Stimulated activated CD4-positive, alpha-beta T cell treated with anti-CD3 and anti-CD28 coated beads, Interleukin-1b, Interleukin-23, amount 100 ng/mL, for 24 hours (primary cell): ENCODE measurements at regions not wholly inside any gene's neighbourhood (a gene's known extent, or its start where the extent isn't known, plus 50 kb on each side); places are given as distances from the start of the nearest gene placed in this dataset.
"Not testable (repeated sequence)": the region's sequence is repeated elsewhere in the genome, so short reads cannot be mapped to it uniquely, and the experiment has no call there.

Experiments used
- DNase-seq, 4 experiments: peaks; one replicate each; pipeline ENCODE4 v3.0.0-alpha.2; 2020; ENCODE audit warnings: low read depth in 4 of 4, low spot score in 1 of 4

DNA sequence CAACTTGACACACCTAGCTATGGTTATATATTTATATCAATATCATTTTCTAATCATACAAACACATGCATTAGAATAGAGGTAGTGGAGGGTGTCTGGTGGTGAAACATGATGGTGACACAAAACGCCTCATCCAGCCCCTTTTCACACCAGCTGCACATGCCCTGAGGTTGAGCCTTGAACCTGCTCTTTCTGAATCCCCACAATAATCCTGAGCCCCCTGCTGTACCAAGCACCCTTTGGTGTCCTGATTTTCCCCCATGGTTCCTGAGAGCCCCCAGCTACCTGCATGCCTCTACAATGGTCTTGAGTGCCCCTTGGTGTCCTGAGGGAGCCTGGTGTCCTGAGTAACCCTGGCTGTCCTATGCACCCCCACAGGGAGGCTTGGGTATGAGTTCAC is 840.6 kb downstream of the TMEM121 start:
- not testable (repeated sequence) for DNase-seq

DNA sequence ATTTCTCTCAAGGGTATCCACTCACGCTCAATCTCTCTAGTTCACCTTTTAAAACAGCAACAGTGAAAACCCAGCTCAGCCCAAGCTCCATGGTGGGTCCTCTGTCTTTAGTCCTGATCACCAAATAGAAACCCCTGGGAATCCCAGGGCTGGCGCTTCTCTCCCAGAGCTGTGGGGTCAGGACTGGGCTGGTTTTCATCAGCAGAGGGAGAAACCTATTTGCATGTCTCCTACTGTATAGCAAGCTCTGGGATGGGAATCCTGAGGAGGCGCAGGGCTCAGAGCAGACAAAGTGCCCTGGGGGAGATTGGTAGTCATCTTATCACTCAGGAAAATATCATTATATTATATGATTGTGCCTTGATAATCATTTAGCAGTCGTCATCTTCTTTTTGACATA is 843.1 kb downstream of the TMEM121 start:
- DNase-seq: not testable (repeated sequence)

DNA sequence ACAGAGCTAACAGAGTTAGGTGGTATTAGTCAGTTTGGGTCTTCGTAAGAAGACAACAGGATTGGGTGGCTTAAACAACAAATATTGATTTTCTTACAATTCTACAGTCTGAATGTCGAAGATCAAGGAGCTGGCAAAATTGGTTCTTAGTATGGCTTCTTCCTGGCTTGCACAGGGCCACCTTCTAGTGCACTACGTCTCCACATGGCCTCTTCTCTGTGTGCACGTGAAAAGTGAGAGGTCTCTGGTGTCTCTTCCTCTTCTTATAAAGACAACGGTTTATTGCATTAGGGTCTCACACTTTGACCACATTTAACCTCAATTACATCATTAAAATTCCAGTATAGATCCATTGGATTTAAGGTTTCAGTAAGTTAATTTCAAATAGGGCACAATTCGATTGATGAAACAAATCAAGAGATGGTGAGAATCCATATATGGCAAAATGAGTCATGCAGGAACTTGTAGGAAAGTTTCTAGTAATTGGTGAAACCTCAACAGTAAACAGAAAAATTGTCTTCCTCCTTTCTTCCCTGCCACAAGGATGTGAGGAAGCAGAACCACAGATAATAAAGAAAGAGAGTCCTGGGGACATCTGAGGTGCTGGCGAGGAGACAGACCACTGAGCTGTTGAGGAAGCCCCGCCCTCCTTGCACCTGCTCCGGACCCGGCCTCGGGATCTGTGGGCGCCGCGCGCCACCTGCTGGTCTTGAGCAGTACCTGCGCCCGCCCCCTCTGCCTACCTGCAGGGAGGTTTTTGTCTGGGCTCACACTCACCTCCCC is 846.7 kb downstream of the TMEM121 start:
- DNase-seq: peak; percentile 55 to 76 (median 61)

DNA sequence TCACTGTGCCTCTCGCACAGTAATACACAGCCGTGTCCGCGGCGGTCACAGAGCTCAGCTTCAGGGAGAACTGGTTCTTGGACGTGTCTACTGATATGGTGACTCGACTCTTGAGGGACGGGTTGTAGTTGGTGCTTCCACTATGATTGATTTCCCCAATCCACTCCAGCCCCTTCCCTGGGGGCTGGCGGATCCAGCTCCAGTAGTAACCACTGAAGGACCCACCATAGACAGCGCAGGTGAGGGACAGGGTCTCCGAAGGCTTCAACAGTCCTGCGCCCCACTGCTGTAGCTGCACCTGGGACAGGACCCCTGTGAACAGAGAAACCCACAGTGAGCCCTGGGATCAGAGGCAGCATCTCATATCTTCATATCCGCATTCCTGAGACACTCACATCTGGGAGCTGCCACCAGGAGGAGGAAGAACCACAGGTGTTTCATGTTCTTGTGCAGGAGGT is 847.3 kb downstream of the TMEM121 start:
- DNase-seq: not testable (repeated sequence)

DNA sequence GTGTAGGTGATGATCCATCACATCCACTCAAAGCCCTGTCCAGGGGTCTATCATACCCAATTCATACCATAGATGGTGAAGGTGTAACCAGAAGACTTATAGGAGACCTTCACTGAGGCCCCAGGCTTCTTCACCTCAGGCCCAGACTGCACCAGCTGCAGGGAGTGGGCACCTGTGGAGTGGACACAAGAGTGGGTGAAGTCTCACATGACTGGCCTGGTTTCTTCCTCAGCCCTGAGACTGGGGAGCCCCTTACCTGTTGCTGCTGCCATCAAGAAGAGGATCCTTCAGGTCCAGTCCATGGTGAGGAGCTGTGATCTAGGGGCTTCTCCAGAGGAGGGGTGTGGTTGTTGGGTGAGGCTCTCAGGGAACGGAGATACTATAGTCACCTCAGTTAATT is 851.0 kb downstream of the TMEM121 start:
- DNase-seq: no peak

DNA sequence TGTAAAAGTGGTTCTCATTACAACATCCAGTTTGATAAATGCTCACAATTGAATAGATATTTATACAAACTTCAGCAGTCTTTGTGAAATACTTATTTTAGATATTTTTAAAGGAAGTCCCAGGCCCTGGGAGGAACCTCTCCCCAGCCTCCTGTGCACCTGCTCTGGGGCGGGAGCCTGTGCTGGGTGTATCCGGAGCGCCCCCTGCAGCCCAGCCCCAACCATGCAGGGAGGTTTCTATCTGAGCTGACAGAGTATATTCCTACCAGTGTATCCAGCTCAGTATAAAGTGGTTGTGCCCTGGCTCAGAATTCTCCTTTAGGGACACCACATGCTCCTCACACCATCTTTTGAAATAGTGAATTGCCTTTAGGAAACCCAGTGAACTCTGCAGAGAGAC is 851.8 kb downstream of the TMEM121 start:
- DNase-seq: no peak

DNA sequence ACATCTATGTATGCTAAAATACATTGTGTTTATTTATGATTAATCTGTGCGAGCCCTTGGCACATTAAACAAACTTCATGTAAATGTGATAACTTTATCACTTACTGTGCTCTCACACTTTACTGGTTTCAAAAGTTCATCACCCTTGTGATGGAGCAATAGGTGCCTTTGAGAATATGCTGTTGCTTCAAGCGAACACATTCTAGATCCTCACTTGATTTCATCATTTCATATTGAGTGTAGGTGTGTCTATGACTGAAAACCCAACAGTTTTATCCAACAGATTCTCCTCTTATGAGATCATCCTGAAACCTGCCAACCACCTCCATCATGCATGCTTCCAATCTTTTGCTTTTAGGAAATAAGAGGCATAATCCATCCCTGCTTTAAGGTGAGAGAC is 854.4 kb downstream of the TMEM121 start:
- DNase-seq: no peak

DNA sequence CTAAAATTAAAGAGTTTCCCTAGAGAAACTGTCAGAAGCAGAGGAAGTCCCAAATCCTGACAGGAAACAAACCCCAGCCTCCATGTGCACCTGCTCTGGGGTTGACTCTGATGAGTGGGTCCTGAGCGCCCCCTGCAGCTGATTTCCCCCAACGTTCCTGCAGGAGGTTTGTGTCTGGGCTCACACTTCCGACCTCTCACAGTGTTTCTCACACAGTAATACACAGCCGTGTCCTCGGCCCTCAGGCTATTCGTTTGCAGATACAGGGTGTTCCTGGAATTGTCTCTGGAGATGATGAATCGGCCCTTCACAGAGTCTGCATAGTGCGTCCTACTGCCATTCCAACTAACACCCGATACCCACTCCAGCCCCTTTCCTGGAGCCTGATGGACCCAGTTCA is 862.8 kb downstream of the TMEM121 start:
- DNase-seq: not testable (repeated sequence)

DNA sequence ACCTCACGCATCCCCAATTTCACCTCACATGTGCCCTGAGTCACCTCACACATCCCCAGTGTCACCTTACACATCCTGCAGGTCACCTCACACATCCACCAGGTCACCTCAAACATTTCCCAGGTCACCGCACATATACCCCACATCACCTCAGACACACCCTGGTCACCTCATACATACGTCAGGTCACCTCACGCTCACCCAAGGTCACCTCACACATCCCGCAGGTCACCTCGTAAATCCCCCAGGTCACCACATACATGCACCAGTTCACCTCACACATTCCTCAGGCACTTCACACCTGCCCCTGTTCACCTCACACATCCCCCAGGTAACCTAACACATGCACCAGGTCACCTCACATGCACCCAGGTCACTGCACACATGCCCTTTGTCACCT is 864.0 kb downstream of the TMEM121 start:
- DNase-seq: no peak

DNA sequence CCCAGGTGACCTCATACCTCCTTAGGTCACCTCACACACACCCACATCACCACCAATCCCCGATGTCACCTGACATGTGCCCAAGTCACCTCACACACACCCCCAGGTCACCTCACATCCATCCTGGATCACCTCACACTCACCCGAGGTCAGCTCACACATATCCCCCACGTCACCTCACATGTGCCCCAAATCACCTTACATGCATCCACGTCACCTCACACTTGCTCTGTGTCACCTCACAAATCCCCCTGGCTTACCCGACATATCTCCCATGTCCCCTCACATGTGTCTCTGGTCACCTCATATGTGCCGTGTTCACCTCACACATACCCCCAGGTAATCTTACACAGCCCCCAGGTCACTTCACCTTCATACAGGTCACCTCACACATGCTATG is 864.6 kb downstream of the TMEM121 start:
- DNase-seq: no peak

DNA sequence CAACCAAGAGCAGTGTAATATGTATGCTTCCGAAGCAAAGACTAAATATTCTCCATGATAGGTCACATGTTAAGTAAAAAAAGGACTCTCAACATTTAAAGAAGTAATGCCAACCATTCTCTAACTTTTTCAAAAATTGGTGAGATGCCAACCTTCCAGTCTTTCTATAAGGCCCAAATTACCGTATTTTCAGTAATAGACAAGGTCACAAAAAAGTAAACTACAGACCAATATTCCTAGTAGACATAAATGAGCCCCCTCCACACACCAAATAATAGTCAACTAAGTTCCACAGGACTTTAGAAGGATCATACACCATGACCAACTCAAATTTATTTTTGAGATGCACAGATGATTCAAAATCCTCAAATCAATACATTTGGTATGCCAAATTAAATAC is 867.4 kb downstream of the TMEM121 start:
- DNase-seq: no peak

DNA sequence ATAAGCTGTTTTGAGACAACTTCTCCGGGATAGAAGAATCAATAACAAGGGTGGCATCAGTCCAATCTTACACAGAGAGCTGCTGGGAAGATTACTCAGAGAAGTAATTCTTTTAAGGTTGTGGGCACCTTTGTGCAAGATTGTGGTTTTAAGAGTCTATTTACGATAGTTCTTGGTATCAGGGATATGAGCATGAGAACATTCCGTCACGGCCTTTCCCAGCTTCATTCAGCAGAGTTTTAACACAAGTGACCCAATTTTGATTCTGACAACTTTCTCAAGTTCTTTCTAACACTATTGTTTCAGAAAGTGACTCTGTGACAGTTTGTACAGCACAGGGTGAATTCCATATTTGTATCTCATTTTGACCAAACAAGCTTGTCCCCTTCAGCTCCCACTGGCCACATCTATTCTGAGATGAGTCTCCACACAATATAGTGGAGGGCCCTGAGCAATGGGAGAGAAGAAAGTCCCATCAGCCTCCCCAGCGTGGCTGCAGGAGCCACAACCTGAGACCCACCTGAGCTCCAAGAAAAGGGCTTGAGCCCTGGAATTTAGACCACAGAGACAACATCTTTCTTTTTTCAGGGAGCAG is 869.2 kb downstream of the TMEM121 start:
- no peak for DNase-seq

DNA sequence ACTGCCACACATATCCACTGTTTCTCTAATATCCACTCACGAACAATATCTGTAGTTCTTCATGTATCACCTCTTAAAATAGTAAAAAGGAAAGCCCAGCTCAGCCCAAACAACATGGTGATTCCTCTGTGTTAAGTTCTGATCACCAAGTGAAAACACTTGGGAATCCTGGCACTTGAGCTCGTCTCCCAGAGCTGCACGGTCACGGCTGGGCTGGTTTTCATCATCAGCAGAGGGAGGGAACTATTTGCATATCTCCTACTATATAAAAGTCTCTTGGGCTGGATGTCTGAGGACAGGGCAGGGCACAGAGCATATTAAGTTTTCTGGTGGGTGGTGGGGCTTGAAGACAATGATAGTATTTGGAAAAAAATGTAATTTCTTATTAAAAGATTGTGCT is 870.6 kb downstream of the TMEM121 start:
- DNase-seq: no peak

DNA sequence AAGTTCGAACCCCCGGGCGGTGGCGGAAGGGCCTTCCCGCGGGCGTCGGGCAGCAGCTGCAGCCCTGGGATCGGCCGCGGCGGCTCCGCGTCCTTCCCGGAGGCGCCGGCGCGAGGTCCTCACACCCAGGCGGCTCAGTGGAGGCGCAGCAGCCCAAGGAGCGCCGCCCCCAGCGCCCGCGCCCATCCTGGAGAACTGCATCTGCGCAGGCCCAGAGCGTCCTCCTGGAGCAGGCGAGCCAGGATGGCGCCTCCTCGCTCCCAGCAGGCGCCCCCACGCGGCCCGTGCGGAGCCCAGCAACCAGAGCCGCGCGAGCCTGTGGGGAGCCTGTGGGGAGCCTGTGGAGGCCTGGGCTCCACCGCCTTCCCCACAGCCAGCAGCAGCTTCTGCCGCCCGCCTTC is 872.5 kb downstream of the TMEM121 start:
- DNase-seq: not testable (repeated sequence)

DNA sequence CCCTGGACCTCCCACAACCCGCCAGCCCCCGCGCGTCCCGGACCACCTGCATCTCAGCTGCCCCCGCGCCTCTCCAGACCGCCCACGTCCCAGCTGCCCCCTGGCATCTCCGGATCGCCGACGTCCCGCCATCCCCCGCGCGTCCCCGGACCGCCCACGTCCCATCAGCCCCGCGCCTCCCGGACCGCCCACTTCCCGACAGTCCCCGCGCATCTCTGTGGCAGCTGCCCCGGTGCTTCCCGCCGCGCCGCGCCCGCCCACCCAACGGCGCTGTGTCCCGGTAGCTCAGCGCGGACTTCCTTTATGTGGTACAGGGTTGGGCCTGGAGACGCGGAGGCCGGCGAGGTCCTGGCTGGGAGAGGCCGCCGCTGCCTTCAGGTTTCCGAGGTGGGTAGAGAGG is 874.9 kb downstream of the TMEM121 start:
- DNase-seq: not testable (repeated sequence)

DNA sequence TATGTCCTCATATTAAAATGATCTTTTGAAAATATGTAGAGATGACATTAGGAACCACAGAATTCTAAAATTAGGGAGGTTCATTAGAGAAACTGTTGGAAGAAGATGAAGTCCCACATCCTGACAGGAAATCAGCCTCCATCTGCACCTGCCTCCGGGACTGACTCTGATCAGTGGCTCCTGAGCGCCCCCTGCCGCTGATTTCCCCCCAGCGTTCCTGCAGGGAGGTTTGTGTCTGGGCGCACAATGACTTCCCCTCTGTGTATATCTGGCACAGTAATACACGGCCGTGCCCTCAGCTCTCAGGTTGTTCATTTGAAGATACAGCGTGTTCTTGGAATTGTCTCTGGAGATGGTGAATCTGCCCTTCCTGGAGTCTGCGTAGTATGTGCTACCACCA is 883.8 kb downstream of the TMEM121 start:
- peak in 3 of 4 experiments; percentile 19 to 42 (median 19) for DNase-seq

DNA sequence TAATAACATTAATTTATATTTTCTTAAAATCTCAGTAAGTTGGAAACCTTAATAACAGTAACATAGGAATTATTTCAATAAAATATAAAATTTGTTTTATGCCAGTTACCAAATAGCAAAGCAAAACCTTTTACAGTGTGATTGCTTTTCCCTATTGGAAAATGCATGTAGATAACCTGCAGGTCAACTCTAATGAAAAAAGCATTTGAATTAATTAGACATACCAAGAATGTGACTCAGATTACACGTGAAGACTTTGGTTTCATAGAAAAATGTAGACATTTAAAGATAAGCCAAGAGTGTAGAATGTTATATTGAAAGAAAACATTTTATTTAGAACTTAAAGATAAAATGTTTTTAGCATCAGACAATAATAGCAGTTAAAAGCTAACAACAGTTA is 888.1 kb downstream of the TMEM121 start:
- no peak for DNase-seq

DNA sequence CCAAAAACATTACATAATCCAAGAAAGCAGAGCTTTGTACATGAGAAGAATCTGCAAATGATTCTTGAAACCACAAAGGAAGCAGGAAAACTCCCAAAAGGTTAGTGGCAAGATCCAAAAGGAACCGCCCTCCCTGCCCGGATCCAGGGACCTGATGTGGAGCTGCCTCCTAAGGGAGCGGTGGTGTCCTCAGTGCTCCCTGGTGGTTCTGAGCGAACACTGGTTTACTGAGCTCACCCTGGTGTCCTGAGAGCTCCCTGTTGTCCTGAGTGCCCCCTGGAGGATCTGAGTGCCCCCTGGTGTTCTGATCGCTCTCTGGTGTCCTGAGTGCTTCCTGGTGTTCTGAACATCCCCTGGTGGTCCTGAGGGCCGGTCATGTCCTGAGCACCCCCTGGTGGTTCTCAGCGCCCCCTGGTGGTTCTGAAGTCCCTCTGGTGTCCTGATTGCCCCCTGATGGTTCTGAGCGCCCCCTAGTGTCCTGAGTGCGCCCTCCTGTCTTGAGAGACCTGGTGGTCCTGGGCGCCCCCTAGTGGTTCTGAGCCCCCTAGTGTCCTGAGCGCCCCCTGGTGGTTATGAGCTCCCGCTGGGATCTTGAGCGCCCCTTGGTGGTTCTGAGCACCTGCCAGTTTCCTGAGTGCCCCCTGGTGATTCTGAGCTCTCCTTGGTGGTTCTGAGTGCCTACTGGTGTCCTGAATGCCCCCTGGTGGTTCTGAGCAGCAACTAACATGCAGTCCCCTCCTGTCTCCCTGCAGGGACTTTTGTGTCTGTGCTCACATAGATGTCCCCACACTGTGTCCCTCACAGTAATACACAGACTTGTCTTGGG is 891.1 kb downstream of the TMEM121 start:
- DNase-seq: peak; percentile 82 to 99 (median 92)

DNA sequence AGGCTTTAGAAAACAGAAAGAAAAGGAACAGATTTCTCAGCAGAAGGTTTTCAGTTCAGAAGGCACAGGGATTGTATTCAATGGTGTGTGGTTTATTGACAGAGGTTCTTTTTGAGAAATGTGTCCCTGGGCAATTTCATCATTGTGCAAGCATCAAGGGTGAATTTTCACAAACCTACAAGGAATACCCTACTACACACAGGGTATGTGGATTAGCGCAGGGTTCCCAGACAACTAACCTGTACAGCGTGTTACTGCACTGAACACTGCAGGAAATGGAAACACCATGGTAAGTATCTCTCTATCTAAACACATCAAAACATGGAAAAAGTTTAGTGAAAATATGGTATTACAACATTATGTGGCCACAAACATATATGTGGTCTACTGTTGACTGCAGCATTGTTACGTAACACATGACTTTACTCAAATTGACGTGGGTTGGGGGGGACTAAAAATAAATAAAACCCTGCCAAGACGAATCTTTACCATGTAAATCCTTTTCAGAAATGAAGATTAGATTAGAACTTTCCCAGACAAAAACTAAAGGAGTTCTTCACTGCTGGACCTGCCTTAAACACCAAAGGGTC is 893.1 kb downstream of the TMEM121 start:
- no peak for DNase-seq

DNA sequence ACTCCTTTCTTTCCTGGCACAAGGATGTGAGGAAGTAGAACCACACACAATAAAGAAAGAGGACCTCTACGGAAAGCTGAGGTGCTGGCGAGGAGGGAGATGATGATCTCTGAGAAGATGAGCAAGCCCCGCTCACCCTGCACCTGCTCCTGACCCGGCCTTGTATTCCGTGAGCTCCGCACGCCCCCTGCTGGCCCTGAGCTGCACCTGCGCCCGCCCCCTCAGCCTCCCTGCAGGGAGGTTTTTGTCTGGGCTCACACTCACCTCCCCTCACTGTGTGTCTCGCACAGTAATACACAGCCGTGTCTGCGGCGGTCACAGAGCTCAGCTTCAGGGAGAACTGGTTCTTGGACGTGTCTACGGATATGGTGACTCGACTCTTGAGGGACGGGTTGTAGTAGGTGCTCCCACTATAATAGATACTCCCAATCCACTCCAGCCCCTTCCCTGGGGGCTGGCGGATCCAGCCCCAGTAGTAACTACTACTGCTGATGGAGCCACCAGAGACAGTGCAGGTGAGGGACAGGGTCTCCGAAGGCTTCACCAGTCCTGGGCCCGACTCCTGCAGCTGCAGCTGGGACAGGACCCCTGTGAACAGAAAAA is 895.1 kb downstream of the TMEM121 start:
- peak in 3 of 4 experiments; percentile 44 to 80 (median 61) for DNase-seq

DNA sequence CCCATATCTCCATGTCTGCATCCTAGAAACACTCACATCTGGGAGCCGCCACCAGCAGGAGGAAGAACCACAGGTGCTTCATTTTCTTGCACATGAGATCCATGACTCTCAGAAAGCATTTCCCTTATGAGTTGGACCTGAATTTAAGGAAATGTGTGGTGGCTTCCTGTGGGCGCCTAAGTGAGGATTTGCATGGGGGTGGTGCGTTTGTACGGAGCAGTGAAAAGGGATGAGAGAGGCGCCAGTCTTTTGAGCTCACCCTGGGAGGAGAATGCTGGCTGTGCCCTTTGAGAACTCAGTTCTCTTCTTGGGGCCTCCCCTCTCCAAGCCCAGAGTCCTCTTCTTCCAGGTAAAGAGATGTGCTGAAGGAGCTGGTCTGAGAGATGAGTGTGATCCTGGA is 895.7 kb downstream of the TMEM121 start:
- no peak for DNase-seq
